ENCODE measurements at regions not wholly inside any gene's neighbourhood (a gene's known extent, or its start where the extent isn't known, plus 50 kb on each side); places are given as distances from the start of the nearest gene placed in this dataset.

DNA sequence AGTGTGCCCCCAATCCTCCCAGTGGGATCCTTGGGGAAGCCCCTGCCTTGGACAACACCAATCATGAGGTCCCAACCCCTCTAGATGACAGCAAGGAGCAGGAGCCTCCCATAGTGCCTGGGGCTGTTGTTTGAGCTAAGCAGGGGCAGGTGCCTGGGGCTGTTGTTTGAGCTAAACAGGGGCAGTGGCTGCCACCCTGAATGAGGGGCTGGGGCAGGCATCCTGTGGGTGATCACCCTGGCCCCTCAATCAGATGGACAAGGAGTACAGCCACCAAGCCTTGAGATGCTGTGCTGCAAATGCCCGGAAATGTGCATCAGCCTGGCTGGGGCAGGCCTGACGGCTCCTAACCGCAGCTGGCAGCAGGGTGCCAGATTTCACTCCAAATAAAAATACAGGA is 66.7 kb downstream of the MYEOV start:
- Histone ChIP-seq H3K36me3 (no peaks in the 10 kb centered on the region), H3K9me3 (peaks cover 0 to 4% of the 10 kb centered on the region in 2 donors), H3K27ac (no peak overlapping the region), H3K4me1 (no peaks in the 10 kb centered on the region), H3K27me3 (no peaks in the 10 kb centered on the region), H3K4me3 (no peak overlapping the region)
- no peak for DNase-seq
- intact Hi-C loops (cut with DNase I; ENCODE audit: low total_unique reads), result no loop called here
- TF ChIP-seq, protein P1, sequence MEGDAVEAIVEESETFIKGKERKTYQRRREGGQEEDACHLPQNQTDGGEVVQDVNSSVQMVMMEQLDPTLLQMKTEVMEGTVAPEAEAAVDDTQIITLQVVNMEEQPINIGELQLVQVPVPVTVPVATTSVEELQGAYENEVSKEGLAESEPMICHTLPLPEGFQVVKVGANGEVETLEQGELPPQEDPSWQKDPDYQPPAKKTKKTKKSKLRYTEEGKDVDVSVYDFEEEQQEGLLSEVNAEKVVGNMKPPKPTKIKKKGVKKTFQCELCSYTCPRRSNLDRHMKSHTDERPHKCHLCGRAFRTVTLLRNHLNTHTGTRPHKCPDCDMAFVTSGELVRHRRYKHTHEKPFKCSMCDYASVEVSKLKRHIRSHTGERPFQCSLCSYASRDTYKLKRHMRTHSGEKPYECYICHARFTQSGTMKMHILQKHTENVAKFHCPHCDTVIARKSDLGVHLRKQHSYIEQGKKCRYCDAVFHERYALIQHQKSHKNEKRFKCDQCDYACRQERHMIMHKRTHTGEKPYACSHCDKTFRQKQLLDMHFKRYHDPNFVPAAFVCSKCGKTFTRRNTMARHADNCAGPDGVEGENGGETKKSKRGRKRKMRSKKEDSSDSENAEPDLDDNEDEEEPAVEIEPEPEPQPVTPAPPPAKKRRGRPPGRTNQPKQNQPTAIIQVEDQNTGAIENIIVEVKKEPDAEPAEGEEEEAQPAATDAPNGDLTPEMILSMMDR (IDR thresholded peaks at IDR 0.05), result no peak
- TF ChIP-seq POLR2A (IDR thresholded peaks at IDR 0.05), result no peak

- no peak overlapping the region for H3K4me3 ChIP-seq
- no peaks in the 10 kb centered on the region for H3K27me3 ChIP-seq
- no peaks in the 10 kb centered on the region for H3K4me1 ChIP-seq
- peaks cover 0 to 4% of the 10 kb centered on the region in 2 donors for H3K9me3 ChIP-seq
- H3K36me3 ChIP-seq, result no peaks in the 10 kb centered on the region
- TF ChIP-seq, protein P1 (IDR thresholded peaks at IDR 0.05), result no peak
- no peak for TF ChIP-seq POLR2A (IDR thresholded peaks at IDR 0.05)
- H3K27ac ChIP-seq, result no peak overlapping the region
- DNase-seq, result no peak
- intact Hi-C loops (cut with DNase I; ENCODE audit: low total_unique reads), result no loop called here
Measured at GRCh38 chr11:69361048-69361447, 67.1 kb downstream of the MYEOV start.

GRCh38 chr11:69361466-69361865 is 67.5 kb downstream of the MYEOV start:
- Histone ChIP-seq H3K27ac (no peak overlapping the region), H3K36me3 (no peaks in the 10 kb centered on the region), H3K4me1 (no peaks in the 10 kb centered on the region), H3K9me3 (peaks cover 0 to 4% of the 10 kb centered on the region in 2 donors), H3K27me3 (no peaks in the 10 kb centered on the region), H3K4me3 (no peak overlapping the region)
- intact Hi-C loops (cut with DNase I; ENCODE audit: low total_unique reads), result no loop called here
- no peak for DNase-seq
- TF ChIP-seq POLR2A (IDR thresholded peaks at IDR 0.05), result no peak
- TF ChIP-seq, protein P1 (IDR thresholded peaks at IDR 0.05), result no peak

- H3K27me3 ChIP-seq, result no peaks in the 10 kb centered on the region
- H3K36me3 ChIP-seq, result no peaks in the 10 kb centered on the region
- intact Hi-C loops (cut with DNase I; ENCODE audit: low total_unique reads), result no loop called here
- no peaks in the 10 kb centered on the region for H3K4me1 ChIP-seq
- no peak overlapping the region for H3K27ac ChIP-seq
- no peak for DNase-seq
- H3K4me3 ChIP-seq, result no peak overlapping the region
- peaks cover 0 to 4% of the 10 kb centered on the region in 2 donors for H3K9me3 ChIP-seq
- TF ChIP-seq, protein P1 (IDR thresholded peaks at IDR 0.05), result no peak
- no peak for TF ChIP-seq POLR2A (IDR thresholded peaks at IDR 0.05)
Measured at GRCh38 chr11:69362315-69362714, 68.4 kb downstream of the MYEOV start.

GRCh38 chr11:69364921-69365320 is 71.0 kb downstream of the MYEOV start:
- TF ChIP-seq, protein P1 (IDR thresholded peaks at IDR 0.05), result no peak
- TF ChIP-seq POLR2A (IDR thresholded peaks at IDR 0.05), result no peak
- Histone ChIP-seq H3K27me3 (no peaks in the 10 kb centered on the region), H3K4me3 (no peak overlapping the region), H3K4me1 (no peaks in the 10 kb centered on the region), H3K36me3 (no peaks in the 10 kb centered on the region), H3K27ac (no peak overlapping the region), H3K9me3 (peaks cover 0 to under 1% of the 10 kb centered on the region in 2 donors)
- intact Hi-C loops (cut with DNase I; ENCODE audit: low total_unique reads), result no loop called here
- DNase-seq, result no peak

All from uterus (tissue), 3 donors.